Body of pancreas (tissue), 4 donors: ENCODE measurements at regions not wholly inside any gene's neighbourhood (a gene's known extent, or its start where the extent isn't known, plus 50 kb on each side); places are given as distances from the start of the nearest gene placed in this dataset.

Experiments used
- POLR2A ChIP-seq, 3 donors: fragments of 450-650 bp; IDR thresholded peaks; one replicate each; pipeline ENCODE4 v1.6.1; 2016; ENCODE audit warnings: antibody characterized with exemption in 3 of 3, mild to moderate bottlenecking in 2 of 3
- TF ChIP-seq, protein P1 (sequence below), 7 experiments: fragments of 450-650 bp in 4 of 7; fragments of 200-600 bp in 3 of 7; sonication (generic) in 3 of 7; IDR thresholded peaks; one replicate each; pipeline ENCODE4 v1.5.1; 2016 to 2019; ENCODE audit warnings: antibody characterized with exemption in 7 of 7

GRCh38 chr1:103274886-103275285 is 166.6 kb upstream of the COL11A1 start:
- TF ChIP-seq, protein P1, sequence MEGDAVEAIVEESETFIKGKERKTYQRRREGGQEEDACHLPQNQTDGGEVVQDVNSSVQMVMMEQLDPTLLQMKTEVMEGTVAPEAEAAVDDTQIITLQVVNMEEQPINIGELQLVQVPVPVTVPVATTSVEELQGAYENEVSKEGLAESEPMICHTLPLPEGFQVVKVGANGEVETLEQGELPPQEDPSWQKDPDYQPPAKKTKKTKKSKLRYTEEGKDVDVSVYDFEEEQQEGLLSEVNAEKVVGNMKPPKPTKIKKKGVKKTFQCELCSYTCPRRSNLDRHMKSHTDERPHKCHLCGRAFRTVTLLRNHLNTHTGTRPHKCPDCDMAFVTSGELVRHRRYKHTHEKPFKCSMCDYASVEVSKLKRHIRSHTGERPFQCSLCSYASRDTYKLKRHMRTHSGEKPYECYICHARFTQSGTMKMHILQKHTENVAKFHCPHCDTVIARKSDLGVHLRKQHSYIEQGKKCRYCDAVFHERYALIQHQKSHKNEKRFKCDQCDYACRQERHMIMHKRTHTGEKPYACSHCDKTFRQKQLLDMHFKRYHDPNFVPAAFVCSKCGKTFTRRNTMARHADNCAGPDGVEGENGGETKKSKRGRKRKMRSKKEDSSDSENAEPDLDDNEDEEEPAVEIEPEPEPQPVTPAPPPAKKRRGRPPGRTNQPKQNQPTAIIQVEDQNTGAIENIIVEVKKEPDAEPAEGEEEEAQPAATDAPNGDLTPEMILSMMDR (IDR thresholded peaks at IDR 0.05): no peak
- TF ChIP-seq POLR2A (IDR thresholded peaks at IDR 0.05): no peak
